HG02610 (cell line): ENCODE measurements at regions not wholly inside any gene's neighbourhood (a gene's known extent, or its start where the extent isn't known, plus 50 kb on each side); places are given as distances from the start of the nearest gene placed in this dataset.
A peak's percentile ranks its signal among the peaks of the same experiment; 100 is the strongest.

Experiments
- ATAC-seq: cut with Tn5 transposase; IDR thresholded peaks from one replicate; pipeline ENCODE4 v1.9.1; 2021; ENCODE audit warnings: mild to moderate bottlenecking, moderate library complexity; ENCODE audit not compliant: unreplicated experiment

DNA sequence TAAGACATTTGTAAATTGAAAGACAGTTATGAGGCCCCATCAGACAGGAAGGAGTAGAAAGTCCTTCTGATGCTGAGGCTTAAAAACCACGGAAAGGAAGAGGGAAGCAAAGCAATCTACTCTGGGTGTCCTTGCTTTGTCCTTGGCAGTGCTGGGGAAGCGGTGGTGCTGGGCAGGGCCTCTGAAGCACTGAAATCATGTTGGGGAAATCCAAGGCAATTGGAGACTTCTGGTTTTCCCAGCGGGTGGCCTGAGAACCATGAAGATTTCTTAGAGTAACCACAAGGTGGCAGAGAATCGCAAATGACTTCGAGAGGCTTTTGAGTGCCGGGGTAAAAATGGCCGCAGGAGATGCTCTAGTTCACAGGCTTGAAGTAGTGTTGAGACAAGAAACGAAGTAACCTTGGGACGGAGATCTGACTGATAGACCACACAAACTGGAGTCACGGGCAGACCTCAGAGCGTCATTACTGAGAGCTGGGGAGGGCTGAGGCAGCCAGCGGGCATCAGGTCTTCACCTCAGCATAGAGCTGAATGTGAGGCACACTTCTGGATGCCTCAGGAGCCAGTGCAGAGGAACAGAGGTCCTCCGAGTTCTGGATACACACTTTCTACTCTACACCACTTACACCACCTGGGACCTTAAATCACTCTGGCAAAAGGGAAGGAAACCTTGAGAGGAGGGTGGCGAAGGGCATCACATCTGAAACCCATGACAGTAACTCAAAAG lies 130.7 kb upstream of the GPRIN3 start:
- peak; percentile 72 for ATAC-seq

DNA sequence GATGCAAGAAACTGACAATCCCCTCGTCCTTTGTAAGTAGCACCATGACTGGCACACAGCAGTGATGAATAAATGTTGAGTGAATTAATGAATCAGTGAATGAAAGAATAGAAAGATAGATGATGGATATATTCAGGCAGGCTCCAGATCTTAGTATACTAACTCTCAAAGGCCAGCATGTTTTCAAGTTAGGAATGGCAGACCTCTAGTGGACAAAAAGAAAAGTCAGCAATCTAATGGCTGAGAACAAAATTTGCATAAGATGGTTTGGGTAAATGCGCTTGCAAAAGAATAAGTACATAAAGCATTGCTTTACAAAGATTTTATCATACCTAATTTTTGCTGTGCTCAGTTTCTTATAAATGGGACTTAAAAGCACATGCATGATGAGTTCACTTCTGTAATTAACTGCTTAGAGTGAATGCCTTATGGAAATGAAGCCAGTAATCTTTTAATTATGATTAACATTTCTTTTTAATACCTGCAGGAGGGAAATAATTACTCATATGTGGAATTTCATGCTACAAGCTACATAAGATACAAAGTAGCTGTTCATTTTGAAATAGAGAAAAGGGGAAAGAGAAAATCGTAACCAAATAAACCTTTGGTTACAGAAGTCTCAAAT lies 126.9 kb upstream of the GPRIN3 start:
- ATAC-seq, result no peak

DNA sequence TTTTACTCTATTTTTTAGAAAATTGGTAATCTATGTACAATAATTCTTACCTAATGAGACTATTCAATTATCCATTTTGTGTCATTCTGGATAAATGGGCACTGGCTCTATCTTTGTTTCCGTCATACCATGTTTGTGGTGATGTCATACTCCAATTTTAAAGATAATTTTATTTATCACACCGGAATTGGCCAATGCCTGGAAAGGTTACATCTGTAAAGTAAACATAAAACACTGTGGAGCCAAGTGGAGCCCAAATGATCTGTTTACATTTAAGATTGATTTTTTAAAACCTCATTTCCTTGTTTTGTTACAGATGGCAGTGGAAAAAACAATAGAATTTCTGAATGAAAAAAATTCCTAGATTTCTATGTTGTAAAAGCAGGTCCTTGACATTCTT lies 120.2 kb upstream of the GPRIN3 start:
- no peak for ATAC-seq

DNA sequence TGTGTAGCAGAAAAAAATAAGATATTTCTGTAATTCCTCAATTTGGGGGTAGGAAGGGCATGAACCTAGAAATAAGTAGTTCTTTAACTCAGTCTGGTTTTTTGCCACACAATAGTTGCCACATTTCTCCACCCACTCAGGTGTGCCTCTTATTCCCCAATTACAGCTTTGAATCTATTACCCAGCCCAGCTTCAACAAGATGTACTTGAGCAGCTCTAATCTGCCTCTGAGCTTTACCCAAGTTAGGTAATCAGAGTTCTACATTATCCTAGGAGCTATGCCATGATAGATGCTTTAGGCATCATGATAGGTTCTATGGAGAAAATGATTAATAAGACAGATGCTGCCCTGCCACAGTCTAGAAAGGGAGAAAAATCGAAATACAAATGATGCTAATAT lies 117.4 kb upstream of the GPRIN3 start:
- no peak for ATAC-seq

DNA sequence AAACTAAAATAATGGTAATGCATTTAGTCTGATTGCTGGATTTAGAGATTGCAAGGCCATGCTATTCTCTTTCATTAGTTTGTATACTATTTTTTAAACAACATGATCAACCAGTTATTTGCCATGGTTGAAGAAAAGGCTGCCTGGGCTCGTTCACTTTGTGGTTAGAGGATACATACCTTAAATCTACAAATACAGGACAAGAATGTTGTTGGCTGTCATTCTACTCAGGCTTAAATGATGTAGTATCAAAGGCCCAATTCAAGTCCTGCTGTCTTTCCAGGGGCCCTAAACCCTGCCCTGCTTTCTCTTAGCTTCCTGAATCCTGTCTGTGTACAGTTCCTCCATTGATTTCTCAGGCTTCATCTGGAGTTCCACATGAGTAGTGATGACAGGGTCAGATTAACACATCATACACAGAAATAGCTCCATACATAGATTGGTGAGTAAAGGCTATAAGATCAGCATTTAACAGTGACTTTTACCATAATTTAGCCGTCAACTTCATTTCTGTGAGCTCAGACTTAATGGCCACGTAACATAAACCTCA lies 114.9 kb upstream of the GPRIN3 start:
- ATAC-seq, result no peak

DNA sequence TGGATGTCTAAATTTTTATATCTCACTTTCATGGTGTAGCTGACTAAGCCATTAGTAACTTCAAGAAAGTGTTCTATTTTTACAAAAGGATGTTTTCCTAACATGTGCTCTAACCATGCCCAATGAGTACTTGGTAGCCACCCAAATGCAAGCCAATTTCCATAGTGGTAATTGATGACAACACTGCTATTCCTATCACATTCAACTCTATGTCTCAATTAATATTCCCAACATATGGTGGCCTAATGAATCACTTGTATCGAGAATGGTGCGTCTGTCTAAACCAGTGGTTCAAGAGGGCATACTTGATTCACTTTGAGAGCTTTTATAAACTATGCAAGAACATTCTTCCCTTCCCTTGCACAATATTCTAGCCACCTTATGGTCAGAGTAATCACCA lies 112.9 kb upstream of the GPRIN3 start:
- no peak for ATAC-seq

DNA sequence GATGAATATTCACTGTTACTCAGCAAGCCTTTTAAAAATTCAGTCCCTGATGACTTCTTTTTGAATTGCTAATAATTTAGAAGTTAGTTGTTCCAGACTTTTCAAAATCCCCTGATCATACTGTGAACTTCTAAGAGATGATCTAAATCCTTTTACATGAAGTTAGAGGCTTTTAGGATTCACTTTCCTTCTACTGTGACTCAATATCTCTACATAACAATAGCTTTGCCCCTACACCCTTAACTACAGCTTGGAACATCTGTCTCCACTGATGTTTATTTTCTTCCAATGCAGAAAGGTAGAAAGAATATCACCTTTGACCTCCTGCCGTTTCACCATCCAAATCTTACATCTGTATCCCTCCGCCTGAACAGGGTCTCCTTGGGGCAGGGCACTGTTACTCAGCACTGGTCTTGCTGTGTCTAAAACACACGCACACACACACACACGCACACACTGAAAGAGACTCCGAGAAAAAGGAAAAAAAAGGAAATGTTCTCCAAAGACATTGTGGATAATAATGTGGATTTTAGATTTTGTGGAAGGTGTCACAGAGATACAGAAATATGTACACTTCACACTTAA lies 111.6 kb upstream of the GPRIN3 start:
- ATAC-seq, result no peak

DNA sequence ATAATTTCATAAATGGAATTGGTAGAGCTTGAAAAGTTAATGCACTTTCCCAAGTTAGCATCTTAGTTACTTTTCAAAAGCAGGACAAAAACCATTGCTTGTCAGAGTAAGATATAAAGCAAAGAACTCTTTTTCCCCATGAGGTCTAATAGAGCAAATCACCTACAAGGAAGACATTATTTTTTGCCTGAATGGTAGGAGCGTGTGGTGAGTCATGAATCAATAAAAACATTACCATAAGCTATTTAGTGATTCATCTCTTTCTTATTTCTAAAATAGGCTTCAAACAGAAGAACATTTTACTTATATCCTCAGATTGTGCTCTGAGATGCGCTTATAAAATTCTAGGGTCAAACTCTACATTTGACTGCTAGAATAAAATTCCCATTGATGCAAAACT lies 109.4 kb upstream of the GPRIN3 start:
- no peak for ATAC-seq

DNA sequence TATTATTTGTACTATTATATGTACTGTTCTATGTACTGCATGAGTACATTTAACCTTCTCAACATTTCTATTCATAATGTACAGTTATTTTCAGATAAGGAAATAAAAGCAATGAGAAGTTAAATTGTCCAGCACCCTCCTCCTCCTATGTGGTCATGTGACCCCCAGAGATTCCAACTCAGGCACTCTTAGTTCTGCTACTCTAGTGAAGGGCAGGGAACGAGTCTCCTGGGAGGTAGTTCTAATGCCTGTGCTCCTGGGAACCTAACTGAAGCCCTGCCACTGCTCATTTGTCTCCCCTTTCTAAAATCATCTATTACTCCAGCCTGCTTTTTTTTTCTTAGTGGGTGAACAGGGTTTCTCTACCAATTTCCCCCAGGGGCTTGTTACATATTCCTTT lies 105.9 kb upstream of the GPRIN3 start:
- no peak for ATAC-seq

DNA sequence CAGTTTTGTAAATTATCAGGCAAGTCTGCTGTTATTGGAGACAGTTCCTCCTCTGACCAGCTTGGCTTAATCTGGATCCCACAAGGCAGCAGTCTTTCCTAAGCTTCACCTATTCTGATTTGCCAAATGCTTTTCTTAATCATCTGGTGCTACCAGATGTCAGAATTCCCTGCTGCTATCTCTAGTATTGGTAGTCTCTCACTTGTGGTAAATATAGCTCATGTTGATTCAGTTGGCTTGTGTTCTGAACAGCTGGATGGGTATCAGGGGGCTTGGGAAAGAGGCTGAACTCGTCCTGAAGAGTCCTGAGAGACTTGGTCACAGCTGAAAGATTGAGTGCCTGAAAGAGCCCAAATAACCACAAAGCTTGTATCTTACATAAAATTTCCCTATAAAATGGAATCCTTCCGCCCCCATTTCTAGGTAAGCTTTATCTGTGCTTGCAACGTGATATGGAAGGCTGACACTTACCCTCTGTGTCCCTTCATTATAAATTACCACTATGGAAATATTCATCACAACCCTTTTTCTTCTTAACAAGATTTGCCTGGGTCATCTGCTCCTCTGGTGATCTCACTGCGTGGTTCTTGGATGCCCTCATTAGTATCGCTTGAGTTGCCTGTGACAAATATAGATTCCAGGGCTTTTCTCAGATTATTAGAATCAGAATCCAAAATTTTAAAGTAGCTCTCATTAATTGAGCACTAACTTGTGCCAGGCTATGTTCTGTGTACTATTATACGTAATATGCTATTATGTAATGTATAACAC lies 104.1 kb upstream of the GPRIN3 start:
- ATAC-seq, result no peak

DNA sequence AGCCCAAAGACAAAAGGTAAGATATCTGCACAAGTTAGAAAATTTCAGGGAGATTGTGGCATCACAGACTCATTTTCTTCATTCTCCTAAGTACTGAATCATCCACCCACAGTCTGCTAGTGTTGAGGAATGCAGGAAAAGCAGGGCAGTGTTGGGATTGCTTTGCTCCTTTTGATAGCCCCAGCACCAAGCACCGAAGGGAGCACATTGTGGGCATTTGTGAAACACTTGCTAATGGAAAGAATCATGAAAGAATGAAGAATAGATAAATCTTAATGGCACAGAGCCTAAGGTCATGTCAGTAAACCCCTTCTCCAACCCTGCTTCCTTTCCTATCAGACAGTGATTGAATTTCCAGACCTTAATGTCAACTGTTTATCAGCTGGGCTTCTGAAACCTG lies 103.1 kb upstream of the GPRIN3 start:
- ATAC-seq, result no peak

DNA sequence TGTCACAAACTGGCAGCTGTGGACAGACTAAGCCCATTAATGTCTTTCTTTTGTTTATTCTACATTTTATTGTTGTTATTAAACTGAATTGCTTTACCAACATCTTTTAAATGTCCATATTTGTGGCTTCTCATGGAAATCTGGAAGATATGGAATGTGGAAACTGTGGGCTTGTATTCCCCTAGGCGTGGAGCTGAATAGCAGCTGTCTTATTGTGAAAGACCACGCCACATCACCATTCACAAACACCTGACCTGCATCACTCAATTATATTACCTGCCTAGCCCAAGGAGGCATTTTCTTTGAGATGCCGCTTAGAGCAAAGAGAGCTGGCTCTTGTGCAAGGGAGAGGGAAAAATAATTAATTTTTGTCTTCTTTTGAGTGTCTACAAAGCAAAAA lies 96.9 kb upstream of the GPRIN3 start:
- ATAC-seq, result no peak

DNA sequence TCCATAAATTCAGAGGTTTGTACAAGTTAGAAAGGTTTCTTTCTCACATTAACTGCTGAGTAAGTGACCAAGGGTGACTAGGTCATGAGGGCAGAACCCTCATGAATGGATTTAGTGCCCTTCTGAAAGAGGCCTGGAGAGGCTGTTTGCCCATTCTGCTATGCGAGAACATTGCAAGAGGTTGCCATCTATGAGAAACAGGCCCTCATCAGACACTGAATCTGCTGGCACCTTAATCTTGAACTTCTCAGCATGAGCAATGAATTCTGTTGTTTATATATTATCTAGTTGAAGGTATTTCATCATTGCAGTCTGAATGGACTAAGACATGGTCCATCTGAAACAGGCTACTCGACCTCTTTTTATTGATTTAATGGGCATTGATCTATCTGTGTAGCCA lies 96.2 kb upstream of the GPRIN3 start:
- no peak for ATAC-seq

DNA sequence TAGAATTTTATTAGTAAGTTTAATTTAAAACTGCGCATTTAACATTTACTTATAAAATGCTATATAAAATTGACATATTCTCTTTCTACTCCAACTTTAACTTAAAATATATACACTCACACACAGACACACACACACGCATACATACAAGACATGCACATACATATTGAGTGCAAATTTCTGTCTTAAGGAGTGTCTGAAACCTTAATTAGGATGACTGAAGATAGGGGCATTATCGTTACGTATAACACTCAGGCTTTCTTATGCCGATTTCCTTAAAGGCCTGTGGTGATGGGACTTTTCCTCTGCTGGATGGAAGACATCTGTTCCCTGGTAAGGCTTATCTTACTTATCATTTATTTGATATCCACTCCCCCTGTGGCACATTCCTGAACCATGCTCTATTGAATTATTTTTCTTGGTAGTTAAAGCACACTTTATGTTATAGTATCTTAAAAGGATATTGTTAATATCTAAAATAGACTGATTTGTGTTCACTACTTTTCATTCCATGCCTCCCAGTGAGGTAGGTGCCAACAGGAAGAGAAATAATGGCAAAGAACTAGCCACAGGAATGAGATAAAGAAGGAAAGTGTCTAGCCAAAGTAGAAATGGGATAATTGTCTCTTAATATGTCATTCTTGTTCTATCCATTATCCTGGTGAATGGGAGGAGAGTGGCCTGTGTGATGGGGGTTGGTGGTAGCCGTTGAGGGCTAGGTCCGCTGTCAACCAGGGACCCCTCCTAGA lies 92.9 kb upstream of the GPRIN3 start:
- ATAC-seq, result no peak

DNA sequence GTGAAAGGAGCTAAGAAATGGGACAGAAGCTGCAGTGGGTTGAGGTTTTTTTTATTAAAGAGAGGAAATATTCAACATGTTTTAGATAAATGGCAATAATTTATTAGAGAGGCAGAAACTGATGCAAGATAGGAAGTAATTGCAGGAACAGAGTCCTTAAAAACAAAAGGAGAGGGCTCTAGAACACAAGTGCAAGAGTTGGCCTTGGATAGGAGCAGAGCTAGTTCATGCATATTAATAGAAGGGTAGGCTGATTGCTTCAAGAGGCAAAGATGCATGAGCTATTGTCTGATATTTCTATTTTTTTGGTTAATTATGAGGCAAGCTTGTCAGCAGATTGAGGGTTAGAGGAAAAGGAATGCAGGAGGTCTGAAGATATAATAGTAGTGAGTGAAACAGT lies 91.0 kb upstream of the GPRIN3 start:
- ATAC-seq, result no peak

DNA sequence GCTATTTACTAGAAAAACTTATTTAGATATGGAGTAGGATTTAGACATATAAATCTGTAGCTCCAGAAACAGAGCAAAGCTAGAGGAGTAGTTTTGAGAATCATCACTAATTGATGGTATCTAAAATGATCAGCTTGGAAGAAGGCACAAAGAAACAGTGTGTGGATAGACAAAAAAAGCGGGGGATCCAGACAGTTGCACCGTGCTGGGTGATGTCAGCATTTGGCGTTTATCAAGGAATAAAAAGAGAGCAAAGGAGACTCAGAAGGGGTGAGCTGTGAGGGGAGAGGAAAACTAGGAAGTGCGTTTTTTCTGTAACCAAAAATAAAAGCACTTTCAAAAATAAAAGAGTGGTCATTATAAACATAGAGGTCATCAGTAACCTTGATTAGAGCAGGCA lies 90.5 kb upstream of the GPRIN3 start:
- ATAC-seq, result no peak

DNA sequence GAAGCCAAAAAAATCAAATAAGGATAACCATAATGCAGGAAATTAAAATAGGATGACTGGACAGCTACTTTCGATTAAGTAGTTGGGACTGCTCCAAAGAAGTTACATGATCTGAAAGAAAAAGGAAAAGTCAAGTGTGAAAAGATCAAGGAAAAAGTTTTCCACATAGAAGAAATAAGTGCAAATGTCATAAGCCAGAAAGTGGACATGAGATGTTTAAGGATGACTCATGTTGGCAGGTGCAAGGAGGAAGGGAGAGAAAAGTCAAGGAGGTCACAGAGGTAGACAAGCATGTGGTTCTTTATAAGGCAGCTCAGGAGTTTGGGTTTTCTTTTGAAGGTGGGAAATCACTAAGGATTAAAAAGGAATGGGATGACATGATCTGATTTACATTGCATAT lies 89.8 kb upstream of the GPRIN3 start:
- no peak for ATAC-seq

DNA sequence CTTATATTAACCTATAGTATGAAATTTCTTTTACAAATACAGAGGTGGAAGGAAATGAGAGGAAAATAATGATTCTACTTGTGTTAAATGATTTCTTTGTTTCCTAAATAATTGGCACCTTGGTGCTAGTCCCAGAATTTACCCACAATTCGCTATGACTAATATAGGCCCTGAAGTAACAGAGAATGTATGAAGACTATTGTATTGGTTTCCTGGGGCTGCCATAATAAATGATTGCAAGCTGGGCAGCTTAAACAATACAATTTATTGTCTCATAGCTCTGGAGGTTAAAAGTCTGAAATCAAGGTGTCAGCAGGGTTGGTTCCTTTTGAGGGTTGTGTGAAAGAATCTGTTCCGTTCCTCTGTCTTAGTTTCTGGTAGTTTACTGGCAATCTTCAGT lies 74.8 kb upstream of the GPRIN3 start:
- no peak for ATAC-seq

DNA sequence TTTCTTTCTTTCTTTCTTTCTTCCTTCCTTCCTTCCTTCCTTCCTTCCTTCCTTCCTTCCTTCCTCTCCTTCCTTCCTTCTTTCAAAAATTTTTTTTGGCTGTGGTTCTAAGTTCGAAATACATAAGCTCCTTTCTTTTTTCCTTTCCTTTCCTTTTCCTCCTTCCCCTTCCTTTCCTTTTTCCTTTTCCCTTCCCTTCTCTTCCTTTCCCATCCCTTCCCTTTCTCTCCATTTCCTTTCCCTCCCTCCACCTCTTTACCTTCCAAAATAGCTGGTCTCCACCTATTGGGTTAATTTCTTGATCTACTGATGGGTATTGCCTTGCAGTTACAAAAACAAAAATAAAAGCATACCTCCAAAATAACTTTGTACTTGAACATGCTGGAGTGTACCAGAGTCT lies 73.4 kb upstream of the GPRIN3 start:
- no peak for ATAC-seq

DNA sequence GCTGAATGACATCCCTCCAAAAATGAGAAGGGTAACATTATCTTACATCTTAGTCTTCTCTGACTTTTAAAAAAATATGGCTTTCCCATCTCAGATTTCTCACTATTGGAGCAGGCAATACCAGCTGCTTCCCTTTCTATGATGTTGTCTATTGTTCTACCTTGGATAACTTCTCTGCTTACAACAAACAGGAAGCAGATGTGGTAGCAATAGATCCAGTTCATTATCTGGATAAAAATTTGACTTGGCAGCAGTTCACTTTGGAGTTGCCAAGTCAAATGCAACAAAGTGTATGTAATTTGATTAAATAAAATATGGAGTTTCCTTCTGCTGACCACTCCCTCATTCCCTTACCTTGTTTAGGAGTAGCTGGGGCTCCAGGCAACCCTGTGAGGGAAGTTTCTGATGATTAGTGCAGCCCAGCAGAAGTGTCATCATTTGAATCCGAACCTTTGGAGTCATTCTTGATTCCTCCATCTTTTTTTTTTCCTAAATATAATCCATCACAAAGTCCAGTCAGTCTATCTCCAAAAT lies 72.0 kb upstream of the GPRIN3 start:
- no peak for ATAC-seq

DNA sequence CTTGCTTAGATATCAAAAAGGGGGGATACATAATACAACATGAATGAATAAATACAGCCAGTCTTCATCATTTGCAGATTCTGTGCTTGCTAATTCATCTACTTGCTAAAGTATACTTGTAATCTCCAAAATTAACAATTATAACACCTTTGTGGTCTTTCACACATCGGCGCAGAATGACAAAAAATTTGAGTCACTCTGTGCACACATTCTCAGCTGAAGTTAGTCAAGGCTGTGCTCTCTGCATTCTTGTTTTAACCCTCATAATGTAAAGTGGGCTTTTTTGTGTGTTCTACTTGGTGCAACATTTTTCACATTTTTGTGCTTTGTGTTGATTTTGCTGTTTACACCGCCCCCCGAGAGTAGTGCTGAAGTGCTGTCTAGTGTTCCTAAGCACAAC lies 65.8 kb upstream of the GPRIN3 start:
- ATAC-seq, result no peak
